ENCODE measurements at regions not wholly inside any gene's neighbourhood (a gene's known extent, or its start where the extent isn't known, plus 50 kb on each side); places are given as distances from the start of the nearest gene placed in this dataset.
"Not testable (repeated sequence)": the region's sequence is repeated elsewhere in the genome, so short reads cannot be mapped to it uniquely, and the experiment has no call there.

DNA sequence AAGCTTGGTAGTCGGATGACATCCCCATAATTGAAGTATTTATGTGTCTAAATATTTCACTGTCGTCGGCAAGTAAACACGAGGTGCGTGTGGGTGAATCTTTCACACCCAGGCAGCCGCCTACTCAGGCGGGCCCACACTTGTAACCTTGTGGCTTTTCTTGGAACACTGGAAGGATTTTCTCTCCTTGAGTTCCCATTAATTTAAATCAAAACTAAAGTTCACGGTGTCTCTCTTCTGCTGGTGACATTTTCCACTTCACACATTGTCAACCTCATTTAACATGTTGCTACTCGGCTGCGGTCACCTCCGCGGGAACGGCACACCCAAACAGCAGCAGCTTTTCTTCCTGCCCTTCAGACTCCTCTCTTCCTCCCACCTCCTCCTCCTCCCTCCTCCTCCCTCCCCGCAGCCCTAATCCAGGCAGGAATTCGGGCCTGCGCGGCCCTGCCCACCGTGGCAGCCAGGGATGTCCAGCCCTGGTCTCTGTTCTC, 336.6 kb downstream of the QKI start:
- TF ChIP-seq, protein P1, sequence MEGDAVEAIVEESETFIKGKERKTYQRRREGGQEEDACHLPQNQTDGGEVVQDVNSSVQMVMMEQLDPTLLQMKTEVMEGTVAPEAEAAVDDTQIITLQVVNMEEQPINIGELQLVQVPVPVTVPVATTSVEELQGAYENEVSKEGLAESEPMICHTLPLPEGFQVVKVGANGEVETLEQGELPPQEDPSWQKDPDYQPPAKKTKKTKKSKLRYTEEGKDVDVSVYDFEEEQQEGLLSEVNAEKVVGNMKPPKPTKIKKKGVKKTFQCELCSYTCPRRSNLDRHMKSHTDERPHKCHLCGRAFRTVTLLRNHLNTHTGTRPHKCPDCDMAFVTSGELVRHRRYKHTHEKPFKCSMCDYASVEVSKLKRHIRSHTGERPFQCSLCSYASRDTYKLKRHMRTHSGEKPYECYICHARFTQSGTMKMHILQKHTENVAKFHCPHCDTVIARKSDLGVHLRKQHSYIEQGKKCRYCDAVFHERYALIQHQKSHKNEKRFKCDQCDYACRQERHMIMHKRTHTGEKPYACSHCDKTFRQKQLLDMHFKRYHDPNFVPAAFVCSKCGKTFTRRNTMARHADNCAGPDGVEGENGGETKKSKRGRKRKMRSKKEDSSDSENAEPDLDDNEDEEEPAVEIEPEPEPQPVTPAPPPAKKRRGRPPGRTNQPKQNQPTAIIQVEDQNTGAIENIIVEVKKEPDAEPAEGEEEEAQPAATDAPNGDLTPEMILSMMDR (conservative IDR thresholded peaks at IDR 0.05), result no peak
- H3K27ac ChIP-seq, result no peak overlapping the region

DNA sequence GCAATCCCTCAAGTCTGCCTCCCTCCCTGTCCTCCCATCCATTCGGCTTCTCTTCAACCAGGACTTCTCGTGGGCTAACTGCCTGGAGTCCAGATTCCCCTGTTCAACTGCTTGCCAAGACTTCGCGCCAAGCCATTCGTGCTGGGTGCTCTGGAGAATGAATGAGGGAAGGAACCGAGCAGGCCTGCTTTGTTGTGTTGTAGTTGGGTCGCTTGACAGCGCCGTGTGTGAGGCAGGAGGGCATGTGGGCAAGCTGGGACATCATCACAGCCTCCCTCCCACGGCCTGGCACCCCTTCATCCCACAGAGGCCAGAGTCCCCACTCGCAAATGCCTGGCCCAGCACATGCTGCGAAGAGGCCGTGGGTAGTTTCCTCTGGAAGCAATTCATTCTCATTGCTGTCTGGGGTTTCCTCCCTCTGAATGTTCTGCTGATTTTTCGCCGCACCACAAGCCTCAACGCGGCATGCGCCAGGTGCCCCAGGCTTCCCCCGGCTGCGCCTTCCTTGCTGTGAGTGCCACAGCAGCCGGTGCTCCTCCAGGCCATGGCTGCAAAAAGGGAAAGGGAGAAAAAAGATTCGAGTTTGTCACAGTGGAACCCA, 336.0 kb downstream of the QKI start:
- TF ChIP-seq, protein P1 (conservative IDR thresholded peaks at IDR 0.05), result no peak
- H3K27ac ChIP-seq, result no peak overlapping the region

DNA sequence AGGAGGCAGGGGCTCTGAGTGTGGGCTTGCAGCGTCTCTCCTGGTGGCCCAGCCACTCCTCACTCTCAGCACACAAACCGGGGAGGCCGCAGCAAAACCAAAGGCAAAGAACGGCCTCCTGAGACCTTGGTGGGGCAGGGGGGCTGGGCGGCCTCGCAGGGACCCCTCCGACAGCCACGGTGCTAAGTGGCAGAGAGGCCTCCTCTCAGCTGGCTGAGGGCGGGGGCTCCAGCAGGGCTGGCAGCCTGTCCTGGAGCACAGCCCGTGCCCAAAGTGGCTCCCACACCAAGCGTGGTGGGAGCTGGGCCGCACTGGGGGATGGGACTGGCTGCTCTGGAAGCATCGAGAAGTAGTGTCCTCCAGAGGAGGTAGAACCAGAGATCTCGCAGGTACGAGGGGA, 334.4 kb downstream of the QKI start:
- TF ChIP-seq, protein P1 (conservative IDR thresholded peaks at IDR 0.05), result no peak
- no peak overlapping the region for H3K27ac ChIP-seq

DNA sequence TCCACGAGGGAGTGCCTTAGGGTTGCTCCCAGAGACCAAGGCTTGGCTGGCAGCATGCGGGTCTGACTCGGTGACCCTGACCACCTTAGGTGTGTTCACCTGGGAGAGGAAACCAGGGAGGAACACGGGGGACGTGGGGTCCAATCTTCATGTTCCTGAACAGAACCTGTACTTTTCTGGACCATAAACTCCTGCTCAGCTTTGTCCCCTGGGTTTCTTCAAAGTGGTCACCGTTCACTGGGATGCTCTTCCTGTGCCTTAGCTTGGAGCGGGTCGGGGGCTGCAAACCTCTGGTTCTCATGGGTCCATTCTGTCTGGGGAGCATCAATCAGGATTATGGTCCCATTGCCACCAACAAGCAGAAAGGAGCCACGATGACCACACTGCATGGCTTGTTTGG, 333.5 kb downstream of the QKI start:
- no peak overlapping the region for H3K27ac ChIP-seq
- TF ChIP-seq, protein P1 (conservative IDR thresholded peaks at IDR 0.05), result no peak

DNA sequence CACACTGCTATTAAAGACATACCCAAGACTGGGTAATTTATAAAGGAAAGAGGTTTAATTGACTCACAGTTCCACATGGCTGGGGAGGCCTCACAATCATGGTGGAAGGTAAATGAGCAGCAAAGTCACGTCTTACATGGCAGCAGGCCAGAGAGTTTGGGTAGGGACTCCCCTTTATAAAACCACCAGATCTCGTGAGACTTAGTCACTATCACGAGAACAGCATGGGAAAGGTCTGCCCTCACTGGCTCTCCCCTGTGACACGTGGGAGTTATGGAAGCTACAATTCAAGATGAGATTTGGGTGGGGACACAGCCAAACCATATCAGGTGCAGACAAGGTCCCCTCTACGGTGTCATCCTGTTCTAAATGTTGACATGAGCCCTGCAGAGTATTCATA, 332.5 kb downstream of the QKI start:
- H3K27ac ChIP-seq, result not testable (repeated sequence)

DNA sequence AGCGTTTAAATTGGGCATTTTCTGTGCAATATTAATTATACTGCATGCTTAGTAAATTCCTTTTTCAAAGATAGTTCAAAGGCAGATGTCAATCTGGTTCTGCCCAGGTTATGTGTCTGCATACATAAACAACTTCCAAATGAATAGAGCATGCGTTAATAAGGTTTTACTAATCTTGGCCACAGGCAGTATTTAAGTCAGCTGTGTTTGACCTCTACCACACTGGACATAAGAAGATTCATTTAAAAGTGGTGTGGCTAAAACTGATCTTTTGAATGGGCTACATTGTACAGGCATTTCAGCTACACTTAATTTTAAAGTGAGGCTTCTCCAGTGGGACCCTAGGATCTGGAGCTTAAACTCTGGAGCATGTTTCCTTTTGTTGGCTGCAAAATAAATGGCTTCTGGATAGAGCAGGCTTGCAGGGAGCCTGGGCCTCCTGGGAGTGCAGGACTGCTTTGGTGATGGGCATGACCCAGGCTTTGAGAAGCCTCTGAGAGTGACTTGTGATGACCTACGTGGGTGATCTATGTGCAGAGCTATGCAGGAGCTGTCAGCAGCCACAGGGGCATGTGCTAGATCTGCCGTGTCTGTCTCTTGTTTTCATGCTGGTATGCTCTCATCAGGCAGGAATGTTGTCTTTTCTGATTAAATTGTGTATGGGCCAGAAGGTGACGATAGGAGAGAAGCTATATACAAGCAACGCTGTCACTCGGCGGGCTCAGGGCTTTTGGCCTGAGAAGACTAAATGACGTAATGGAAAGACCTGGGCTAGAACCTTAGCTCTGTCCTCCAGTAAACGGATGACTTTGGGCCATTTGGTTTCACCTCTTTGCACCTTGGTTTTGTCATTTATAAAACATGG, 331.2 kb downstream of the QKI start:
- H3K27ac ChIP-seq, result no peak overlapping the region
- TF ChIP-seq, protein P1 (conservative IDR thresholded peaks at IDR 0.05), result no peak

DNA sequence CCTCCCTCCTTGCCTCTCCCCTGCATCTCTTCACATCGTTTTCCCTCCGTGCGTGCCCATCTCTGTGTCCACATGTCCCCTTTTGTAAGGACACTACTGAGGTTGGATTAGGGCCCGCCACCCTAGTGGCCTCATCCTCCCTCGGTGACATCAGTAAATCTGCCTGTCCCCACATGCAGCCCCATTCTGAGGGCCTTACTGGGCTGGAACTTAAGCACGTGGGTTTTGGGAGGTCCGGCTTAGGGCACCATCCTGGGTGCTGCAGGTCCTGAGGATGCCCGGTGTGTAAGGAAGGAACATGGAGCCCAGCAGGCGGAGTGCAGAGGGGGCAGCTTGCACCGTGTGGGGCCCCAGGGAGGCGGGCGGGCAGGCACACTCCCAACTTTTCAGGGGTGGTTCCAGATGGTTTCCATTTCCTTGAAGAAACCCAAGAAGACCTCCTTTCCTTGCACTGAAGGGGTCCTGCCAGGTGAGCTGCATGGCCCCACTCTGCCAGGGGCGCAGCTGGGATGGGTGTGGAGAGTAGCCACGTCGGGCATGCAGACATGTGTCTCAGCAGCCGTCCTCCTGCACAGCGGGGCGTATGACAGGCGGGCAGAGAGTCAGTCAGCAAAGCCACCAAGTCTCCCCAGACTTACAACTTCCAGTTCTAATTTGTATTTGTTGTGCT, 329.9 kb downstream of the QKI start:
- H3K27ac ChIP-seq, result no peak overlapping the region
- TF ChIP-seq, protein P1 (conservative IDR thresholded peaks at IDR 0.05), result no peak
